ENCODE measurements at regions not wholly inside any gene's neighbourhood (a gene's known extent, or its start where the extent isn't known, plus 50 kb on each side); places are given as distances from the start of the nearest gene placed in this dataset.
A peak's percentile ranks its signal among the peaks of the same experiment; 100 is the strongest.

GRCh38 chr14:71388862-71389261, 481.6 kb downstream of the PCNX1 start:
- DNase-seq (ENCODE audit: extremely low read depth, low read depth), result no peak
- H3K4me3 ChIP-seq (replicated peaks; ENCODE audit: low read depth, low read length), result no peak overlapping the region

GRCh38 chr14:71394386-71394785, 487.1 kb downstream of the PCNX1 start:
- TF ChIP-seq, protein P1, sequence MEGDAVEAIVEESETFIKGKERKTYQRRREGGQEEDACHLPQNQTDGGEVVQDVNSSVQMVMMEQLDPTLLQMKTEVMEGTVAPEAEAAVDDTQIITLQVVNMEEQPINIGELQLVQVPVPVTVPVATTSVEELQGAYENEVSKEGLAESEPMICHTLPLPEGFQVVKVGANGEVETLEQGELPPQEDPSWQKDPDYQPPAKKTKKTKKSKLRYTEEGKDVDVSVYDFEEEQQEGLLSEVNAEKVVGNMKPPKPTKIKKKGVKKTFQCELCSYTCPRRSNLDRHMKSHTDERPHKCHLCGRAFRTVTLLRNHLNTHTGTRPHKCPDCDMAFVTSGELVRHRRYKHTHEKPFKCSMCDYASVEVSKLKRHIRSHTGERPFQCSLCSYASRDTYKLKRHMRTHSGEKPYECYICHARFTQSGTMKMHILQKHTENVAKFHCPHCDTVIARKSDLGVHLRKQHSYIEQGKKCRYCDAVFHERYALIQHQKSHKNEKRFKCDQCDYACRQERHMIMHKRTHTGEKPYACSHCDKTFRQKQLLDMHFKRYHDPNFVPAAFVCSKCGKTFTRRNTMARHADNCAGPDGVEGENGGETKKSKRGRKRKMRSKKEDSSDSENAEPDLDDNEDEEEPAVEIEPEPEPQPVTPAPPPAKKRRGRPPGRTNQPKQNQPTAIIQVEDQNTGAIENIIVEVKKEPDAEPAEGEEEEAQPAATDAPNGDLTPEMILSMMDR (IDR thresholded peaks at IDR 0.05; ENCODE audit: low read depth, low read length, missing control alignments), result no peak
- H3K4me3 ChIP-seq (replicated peaks; ENCODE audit: low read depth, low read length), result no peak overlapping the region
- DNase-seq (ENCODE audit: extremely low read depth, low read depth), result no peak

More at GRCh38 chr14:71388862-71389261, 481.6 kb downstream of the PCNX1 start:
- TF ChIP-seq, protein P1 (IDR thresholded peaks at IDR 0.05; ENCODE audit: low read depth, low read length, missing control alignments), result no peak

DNA sequence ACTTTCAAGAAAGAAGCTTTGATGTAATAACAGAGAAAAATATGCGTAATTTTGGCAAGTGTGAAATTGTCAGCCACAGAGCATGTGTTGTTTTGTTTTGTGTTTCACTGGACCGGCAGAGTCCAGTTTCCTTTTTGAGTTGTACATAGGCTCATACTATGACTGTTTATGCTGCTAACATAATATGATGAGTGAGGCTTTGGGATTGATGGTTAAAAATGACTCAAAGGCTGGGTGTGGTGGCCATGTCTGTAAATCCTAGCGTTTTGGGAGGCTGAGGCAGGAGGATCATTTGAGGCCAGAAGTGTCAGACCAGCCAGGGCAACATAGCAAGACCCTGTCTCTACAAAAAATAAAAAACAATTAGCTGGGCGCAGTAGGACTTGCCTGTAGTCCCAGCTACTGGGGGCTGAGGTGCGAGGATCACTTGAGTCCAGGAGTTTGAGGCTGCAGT, 487.9 kb downstream of the PCNX1 start:
- no peak for DNase-seq (ENCODE audit: extremely low read depth, low read depth)
- no peak overlapping the region for H3K4me3 ChIP-seq (replicated peaks; ENCODE audit: low read depth, low read length)
- TF ChIP-seq, protein P1 (IDR thresholded peaks at IDR 0.05; ENCODE audit: low read depth, low read length, missing control alignments), result no peak

DNA sequence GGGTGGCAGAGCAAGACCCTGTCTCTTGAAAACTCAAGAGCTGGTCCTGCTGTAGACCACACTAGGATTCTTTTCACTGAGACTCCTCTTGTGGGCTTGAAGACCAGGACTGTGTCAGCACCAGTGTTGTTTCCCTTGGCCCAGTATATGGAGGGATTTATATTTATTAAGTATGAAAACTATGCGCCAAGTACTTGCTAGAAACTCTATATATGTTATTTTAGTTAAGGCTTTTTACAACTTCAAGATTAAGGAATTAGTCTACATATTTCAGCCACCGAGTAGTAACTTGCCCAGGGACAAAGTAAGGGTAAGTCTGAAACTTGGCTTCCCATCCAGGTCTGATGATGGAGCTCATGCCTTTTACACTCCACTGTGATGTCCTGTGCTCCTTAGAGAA, 488.4 kb downstream of the PCNX1 start:
- no peak for DNase-seq (ENCODE audit: extremely low read depth, low read depth)
- TF ChIP-seq, protein P1 (IDR thresholded peaks at IDR 0.05; ENCODE audit: low read depth, low read length, missing control alignments), result no peak
- H3K4me3 ChIP-seq (replicated peaks; ENCODE audit: low read depth, low read length), result no peak overlapping the region

DNA sequence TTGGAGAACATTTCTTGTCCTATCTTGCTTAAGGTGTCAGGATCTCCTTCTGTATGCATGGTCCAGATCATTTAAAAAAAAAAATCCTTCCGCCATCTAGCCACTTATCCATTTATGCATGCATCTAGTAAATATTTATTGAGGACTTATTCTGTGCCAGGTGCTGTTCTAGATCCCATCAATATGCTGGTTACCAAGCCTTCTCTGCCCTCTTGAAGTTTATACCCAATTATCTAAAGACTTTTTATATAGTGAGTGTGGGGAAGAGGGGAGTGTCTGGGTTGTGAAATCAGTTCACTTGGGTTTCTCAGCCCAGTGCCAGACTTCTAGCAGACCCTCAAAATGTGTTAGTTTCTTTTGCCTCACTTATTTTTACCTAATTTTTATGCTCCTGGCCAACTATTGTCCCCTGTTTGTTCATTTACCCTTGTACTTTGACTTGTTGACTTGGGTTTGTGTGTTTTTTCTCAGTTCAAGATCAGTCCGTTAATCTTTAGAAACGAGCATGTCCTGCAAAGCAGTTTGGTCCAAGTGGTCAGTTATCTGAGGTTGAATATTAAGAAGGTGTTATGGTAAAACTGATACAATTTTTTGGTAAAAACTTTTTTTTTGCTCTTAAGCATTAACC, 488.9 kb downstream of the PCNX1 start:
- TF ChIP-seq, protein P1 (IDR thresholded peaks at IDR 0.05; ENCODE audit: low read depth, low read length, missing control alignments), result no peak
- no peak overlapping the region for H3K4me3 ChIP-seq (replicated peaks; ENCODE audit: low read depth, low read length)
- DNase-seq (ENCODE audit: extremely low read depth, low read depth), result no peak

- TF ChIP-seq, protein P1 (IDR thresholded peaks at IDR 0.05; ENCODE audit: low read depth, low read length, missing control alignments), result no peak
- DNase-seq (ENCODE audit: extremely low read depth, low read depth), result peak; percentile 29
- no peak overlapping the region for H3K4me3 ChIP-seq (replicated peaks; ENCODE audit: low read depth, low read length)
These were observed 490.1 kb downstream of the PCNX1 start for GRCh38 chr14:71397371-71397770.

DNA sequence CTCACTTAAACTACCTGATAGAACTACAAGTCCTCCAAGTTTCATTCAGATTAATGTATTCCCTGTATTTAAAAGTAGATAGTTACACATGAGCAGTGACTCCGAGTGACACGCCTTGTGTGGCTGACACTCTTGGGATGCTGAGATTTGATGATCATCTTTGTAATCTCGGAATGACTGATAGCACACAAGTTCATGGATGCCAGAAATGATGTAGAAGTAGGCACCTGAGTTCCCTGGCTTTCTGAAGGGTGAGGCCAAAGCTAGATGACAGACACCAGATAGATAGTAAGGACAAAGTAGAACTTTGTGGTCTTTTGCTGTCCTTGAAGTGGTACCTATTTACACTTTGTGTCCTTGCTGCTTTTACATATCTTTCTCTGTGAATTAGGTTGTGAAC, 491.2 kb downstream of the PCNX1 start:
- TF ChIP-seq, protein P1 (IDR thresholded peaks at IDR 0.05; ENCODE audit: low read depth, low read length, missing control alignments), result no peak
- H3K4me3 ChIP-seq (replicated peaks; ENCODE audit: low read depth, low read length), result no peak overlapping the region
- no peak for DNase-seq (ENCODE audit: extremely low read depth, low read depth)

Data from HFF-Myc (cell line).